SK-N-DZ (cell line): ENCODE measurements at regions not wholly inside any gene's neighbourhood (a gene's known extent, or its start where the extent isn't known, plus 50 kb on each side); places are given as distances from the start of the nearest gene placed in this dataset.
A peak's percentile ranks its signal among the peaks of the same experiment; 100 is the strongest.

Source experiments
- DNase-seq: peaks from one replicate; pipeline ENCODE4 v3.0.0-alpha.2; 2015; ENCODE audit warnings: low spot score

DNA sequence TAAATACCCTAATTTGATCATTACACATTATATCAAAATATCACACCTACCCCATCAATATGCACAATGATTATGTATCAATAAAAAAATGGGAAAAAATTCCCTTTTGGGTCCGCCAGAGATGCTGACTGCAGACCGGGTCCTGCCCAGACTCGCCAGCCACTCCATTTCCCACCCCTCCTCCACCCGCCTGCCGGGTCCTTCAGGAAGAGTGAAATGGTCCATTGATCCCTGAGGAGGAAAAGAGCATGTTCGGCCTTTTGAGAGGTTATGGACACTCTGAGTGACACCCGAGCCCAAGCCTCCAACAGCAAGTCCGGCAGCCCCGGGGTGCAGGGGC lies 123.9 kb upstream of the ZFHX3 start:
- DNase-seq = no peak

DNA sequence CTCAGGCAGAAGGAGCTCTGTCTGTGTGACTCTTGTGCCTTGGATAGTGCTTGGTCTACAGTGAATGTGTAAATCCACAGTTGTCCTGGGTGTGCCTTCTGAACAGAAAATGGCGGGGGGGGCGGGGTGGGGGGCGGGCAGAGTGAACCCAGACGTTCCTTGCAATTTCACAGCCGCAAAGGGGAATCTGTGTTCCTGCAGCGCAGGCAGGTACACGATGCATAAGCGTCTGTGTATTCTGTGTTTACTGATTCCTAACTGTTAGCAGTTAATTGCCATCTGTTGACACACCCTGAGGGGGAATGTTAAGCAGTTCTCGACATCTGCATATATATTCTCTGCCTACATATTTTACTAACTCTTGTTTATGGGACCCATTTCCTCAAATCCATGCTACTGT lies 123.5 kb upstream of the ZFHX3 start:
- no peak for DNase-seq

DNA sequence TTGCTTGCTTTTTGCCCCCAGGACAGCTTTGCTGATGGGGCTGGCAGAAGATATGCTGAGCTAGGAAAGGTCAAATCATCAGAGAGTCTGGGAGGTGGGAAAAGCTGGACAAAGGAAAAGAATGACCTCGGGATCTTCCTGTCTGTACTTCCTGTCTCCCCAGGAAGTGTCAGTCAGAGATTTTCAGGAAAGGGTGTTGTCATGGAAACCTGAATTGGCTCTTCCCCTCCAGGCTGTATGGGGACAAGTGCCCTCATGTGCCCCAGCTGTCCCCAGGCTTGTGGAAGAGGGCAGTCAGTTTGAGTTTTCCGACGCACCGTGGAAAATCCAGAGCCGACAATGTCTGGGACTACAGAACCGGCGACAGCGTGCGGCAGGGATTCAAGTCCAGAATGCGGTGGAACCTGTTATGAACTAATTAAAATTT lies 122.7 kb upstream of the ZFHX3 start:
- DNase-seq = peak; percentile 41

DNA sequence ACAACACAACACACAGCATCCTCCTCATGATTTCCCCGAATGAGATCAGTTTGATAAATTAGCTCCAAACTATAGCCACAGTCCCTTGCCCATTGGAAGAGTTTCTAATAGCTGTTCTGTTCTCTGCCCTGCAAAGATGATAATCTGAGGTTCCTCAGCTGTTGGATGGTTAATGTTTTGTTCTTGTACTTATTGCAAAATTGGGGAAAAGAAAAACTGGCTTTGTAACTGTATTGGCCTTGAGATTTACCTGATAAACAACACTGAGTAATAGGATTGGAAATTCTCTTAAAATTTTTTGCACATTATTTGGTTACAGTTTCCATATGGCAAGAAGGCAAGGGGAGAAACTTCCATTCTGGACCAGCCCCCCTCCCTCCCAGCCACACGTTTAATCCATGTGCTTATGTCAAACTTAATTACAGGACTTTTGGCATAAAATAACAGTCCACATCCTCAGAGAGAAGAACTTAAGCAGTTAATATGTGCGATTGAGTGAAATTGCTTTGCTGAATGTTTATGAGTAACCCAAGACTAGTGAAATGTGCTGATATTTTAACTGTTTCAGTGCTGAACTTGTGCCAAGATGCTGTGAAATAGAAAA lies 119.1 kb upstream of the ZFHX3 start:
- DNase-seq = no peak

DNA sequence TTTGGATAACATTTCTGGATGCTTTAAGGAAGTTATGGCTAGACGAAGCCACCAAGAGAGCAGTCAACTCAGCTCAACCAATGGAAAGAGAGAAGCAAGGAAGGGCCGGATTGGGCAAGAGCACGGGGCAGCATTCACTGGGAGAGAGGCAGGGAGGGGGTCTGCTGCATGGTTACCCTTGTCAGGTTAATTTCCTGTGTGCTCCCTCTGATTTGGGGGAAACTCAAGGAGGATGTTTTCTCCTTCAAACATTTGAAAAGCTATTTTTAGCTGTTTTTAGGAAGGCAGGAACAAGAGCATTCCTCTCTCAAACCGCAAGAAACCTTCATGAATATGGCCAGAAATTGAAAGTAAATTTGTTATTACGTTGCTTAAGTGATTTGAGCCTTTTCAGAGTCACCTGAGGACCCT lies 118.5 kb upstream of the ZFHX3 start:
- no peak for DNase-seq

DNA sequence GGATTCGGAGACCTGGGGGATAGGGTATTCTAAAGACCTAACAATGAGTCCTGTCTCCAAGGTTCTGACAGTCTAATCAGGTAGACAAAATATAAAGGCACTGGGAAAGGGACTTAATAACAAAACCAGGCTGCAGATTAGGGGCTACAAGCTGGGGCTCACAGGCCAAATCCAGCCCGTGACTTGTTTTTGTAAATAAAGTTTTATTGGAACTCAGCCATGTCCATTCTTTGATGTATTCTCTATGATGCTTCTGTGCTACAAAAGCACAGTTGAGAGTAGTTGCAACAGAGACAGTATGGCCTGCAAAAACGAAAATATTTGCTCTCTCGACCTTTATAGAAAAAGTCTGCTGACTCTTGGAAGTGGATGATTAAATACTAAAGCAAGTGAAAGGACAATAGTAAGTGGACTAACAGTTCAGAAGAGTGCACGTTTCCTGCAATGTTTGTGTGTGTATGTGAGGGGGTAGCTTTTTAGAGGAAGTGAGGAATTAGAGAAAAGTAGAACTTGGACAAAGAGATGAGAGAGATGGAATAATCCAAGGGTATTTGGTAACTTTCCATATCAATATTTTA lies 115.4 kb upstream of the ZFHX3 start:
- no peak for DNase-seq

DNA sequence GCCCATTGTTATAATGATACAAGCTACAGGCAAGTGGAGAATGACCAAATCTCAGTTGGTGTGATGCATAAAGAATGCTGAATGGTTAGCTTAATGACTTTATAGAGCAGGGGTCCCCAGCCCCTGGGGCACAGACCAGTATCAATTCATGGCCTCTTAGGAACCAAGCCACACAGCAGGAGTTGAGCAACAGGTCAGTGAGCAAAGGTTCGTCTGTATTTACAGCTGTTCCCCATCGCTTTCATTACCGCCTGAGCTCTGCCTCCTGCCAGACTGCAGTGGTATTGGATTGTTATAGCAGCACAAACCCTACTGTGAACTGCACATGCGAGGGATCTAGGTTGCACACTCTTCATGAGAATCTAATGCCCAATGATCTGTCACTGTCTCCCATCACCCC lies 114.0 kb upstream of the ZFHX3 start:
- DNase-seq = no peak

DNA sequence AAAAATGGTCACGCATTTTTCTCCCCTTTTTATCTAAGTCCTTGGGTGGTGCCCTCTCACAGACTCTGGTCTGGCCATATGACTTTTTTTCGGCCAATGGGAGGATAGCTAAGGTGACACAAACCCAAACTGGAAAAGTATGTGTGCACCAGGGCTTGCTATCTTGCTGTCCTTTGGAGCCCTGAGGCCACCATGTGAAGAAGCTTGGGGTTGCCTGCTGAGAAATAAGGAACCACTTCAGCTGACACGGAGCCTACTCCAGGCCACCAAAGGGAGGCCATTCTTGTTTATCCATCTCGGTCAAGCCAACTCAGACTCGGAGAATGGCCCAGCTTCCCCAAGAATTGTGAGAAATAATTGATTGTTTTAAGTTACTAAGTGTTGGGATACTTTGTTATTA lies 111.4 kb upstream of the ZFHX3 start:
- no peak for DNase-seq

DNA sequence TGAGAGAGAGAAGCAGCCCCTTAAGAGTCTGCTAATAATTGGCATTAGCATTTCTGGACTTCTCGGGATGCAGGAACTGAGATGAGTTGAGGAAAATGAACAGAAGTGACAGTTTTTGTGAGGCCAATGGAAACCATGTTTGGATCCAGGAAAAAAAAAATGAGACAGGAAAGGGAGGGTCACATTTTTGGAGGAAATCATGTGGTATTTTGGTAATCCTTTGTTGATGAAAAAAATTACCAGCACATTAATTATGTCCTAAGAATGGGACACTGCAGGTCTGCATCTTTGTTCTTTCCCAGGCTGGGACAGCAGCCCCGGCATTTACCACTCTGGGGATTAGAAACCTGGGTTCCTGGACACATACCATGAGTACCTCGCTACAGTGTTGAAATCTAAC lies 109.9 kb upstream of the ZFHX3 start:
- DNase-seq = no peak

DNA sequence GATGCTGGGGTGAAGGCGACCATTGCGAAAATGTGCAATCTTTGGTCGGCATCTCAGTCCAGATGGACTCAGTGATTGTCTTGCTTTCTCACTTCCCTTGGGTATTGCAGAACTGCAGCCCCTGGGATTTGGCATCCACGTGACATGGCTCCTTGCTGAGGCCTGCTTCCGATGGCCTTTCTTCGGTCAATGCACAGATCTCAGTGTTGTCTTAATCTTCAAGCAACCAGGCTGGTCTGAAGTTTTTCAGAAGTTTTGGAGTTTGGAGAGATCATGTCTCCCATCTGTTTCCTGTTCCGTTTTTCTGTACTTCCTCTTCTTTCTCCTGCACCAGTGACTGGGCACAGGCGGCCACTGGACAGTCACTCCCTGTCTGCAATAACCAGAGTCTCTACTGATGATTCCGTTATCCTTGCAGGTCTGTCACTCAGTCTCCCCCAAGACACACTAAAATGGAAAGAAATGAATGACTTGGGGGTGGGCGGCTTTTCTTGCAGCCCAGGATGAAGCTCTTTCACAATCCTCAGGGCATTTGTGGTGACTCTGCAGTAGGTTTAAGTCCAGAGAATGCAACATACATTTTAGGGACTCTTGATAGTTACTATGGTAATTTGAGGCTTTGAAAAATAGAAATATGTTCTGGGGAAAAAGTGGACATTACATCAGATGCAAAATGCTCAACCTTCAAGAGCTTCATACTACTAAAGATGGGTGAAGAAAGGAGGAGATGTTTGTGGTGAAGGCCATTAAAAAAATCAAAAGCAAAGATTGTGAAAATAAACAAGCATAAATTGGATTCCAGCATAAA lies 106.3 kb upstream of the ZFHX3 start:
- DNase-seq = peak; percentile 23

DNA sequence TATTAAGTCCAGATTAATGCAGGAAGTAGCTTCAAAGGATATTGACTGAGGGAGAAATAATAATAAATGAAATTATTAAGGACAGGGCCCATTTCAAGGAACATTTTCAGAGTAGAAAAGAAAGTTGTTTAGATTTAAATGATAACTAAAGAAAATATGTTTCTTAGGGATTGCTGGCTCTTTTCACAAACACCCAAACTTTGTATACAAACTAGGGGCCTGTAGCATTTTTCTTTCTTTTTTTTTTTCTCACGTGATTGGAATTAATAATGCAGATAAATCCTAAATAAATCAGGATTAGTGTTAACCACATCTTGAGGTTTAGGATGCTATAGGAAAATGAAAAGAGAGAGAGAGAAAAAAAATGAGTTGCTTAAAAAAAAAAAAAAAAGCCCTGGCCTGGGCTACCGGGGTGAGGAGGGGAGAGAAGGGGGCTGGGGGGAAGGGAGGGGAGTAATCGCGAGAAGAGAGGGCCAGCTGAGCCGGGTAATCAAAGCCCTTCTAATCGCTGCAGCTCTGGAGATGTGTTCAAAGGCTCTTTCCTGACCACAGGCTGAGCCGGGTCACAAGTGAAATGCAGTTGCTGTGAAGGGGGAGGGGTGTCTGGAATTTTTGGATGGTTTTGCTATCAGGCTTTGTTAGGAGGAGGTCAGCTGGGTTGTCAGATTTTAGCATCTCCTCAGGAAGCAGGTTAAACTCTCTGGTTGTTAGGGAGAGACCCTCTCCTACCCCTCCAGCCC lies 104.6 kb upstream of the ZFHX3 start:
- DNase-seq = peak; percentile 63

DNA sequence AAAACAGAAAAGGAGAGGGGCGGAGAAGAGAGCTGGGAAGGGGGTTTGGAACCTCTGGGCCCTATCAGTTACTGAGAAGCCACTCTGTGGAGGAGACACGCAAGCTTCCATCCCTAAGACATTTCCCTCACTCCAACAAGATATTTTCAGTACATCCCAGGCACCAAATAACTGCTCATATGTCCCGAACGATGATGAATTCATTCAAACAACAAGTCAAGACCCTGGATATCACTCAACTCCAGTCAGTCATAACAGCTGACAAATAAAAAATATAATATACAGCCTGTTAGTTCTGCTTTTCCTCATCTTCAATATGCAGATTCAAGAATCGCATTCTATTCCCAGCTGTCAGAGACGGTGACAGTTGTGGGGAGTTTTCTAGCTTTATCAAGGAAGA lies 104.0 kb upstream of the ZFHX3 start:
- no peak for DNase-seq

DNA sequence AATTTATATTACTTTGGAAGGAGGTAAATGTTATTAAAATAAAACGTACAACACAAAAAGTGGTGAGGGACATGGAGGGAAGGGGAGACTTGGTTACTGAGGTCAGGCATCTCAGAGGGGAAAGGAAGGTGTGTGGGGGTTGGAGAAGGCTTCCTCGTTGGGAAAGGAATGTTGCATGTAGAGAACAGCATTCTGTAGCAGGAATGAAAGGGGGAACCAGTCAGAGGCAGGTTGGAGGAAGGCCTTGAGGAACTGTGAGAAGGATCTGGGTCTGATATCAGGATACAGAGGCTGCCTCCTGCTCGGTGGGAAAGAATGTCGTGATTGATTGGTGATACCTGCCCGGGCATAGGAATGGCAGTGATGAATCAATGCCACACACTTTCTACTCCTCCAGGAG lies 103.3 kb upstream of the ZFHX3 start:
- DNase-seq = no peak

DNA sequence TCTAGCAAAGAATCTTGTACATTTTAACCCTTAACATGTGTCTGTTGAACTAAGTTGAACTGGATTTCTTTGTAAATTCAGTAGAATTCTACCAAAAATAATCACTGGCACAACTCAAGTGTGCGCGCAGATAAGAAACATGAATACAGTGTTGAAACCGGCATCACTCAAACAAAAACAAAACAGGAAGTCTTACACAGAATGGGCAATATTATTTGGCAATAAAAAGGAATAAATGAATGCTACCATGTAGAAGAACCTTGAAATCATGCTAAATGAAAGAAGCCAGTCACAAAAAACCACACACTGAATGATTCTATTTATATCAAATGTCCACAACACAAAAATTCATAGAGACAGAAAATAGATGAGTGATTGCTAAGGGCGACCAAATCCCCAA lies 102.9 kb upstream of the ZFHX3 start:
- DNase-seq = no peak

DNA sequence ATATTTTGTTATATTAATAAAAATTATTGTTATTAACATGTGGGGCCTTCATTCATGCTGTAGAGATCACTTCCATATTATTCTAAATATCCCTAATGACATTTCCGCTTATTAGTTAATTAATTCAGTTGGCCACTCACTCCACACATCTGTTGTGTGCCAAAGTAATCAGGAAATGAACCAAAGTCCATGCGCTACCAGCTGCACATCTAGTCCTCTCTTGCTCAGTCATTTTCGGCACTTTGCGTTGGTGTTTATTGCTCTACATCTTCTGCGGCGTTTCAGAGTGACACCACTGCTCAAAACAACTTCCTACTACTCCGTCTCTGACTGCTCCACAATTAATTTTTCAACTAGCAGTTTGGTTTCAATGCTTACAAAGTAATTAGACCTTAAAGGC lies 101.4 kb upstream of the ZFHX3 start:
- no peak for DNase-seq

DNA sequence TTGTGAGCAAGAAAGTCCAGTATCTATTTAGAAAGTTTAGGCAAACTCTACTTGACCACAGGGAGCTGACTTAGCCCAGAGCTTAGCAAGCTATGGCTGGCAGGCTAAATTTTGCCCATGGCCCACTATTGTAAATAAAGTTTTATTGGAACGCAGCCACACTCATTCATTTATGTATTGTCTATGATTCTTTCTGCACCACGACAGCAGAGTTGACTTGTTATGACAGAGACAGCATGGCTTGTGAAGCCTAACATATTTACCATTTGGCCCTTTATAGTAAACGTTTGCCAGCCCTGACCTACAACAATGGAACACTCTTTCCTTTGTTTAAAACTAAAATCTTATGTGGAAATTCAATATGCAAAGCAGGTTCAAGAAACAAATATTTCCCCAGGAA lies 100.0 kb upstream of the ZFHX3 start:
- no peak for DNase-seq

DNA sequence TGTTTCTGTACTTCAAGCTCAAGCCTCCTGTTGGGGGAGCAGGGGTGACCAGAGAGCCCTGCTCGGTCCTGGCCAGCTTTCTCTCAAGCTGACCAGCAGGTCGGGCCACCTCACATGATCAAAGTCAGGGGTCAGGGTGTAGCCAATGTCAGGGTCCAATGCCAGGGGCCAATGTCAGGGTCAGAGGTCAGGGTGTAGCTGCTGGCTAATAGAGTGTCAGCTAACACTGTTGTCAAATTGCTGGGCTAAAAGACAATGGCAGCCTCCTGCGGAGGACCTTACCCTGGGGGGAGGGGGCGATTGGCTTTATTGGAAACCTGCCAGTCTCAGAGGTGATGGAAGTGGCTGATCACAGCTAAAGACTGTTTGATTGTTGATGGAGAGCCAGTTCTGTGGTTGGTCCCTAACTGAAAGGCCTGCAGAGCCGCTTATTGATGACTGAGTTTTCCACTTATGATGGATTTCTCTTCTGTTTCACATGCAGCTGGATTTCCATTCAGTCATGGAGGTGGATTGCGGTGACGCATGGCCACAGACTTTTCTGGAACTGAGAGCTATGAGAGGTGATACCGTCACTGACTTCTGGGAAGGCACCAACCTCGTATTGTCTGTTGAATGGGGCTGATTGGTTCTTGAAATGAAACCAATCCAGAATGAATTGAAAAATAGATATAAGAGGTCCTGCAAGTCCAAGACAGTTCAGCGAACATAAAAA lies 97.4 kb upstream of the ZFHX3 start:
- no peak for DNase-seq

DNA sequence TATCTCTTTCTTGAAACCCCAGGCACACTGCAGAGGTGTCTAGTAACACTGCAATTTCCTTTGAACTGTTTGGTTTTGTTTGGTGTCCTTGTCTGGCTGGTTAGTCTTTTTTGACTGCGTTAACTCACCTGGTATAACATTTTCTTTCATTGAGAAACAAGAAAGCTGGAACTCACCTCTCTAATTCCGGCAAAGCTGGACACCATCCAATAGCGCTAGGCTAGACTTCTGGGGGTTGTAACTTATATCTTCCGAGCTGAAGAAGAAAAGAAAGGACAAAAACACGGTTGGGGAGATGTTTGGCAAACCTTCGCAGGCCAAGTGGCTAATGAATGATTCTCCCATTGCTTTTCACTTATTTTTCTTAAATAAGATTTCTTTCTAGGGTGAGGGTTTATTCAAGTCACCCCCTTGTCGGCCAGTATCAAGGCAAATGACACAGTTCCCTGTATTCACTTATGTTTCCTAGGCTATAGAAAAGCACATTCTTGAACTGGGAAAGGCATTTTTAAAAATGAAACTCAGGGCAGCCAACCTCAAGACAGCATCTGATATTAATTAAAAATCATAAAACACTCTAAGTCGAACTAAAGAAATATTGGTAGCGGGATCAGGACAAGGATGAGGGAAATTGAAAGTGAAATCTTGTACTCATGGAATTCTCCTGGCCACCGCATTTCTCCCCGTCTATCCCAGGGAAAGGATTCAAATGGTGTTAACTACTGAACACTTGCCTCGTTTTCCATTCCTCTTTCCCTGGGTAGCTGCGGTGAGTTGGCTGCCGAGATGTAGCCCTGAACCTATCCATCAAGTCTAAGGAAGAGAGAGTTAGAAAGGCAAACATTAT lies 95.9 kb upstream of the ZFHX3 start:
- no peak for DNase-seq

DNA sequence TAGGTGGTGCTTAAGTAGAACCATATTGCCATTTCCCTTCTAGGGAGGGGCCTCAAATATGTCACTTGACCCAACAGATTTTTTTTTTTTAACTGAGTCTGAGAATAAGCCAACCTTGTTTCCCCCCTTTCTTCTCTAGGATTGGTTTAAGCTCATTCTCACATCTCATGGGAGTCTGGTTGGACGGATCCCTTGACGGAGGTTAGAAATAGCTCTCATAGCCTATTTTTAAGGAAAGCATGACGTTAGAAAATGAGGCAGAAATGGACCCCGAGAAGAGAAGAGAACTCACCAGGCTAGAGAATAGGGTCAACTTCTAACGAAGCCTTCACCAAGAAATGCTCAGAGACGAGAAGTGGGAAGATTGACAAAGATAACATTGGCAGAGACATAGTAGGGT lies 95.1 kb upstream of the ZFHX3 start:
- no peak for DNase-seq

DNA sequence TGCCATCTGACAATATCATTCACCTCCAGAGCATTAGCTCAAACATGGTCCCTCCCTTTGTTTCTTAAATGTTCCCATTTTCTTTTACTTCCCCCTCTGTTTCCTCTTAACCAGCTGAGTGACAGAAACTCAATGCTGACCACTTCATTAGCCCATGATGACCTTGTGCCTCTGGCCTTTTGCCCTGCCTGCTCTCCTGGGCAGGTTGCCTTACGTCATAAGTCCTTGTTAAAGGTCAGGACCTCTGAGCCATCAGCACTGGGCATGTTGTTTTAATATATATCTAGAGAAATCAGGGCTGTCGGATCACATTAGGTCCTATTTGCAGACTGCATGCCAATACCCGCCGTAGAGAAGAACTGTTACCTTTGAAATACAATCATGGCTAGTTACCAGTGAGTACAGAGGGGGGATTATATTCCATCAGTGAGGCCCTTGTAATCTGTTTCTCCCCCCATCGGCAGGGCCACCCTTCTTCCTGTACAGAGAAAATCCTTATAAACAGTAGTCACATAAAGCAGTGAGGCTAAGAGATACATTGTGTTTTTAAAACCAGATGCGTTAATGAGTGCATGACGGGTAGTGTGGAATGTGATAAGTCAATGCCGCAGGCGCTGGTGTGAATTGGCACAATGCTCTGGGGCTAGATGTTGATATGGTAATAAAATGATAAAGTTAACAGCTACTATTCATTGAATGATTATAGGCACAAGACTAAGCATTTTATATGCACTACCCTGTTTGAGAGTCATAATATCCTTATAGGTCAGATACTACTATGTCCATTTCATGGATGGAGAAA lies 94.3 kb upstream of the ZFHX3 start:
- DNase-seq = no peak
